DMS79 treated with DMSO at 0.1 percent for 48 hours (cell line): ENCODE measurements at regions not wholly inside any gene's neighbourhood (a gene's known extent, or its start where the extent isn't known, plus 50 kb on each side); places are given as distances from the start of the nearest gene placed in this dataset.

ENCODE experiments used
- DNase-seq: peaks from one replicate; lab custom pipeline; 2025; lab: John Stamatoyannopoulos, UW

DNA sequence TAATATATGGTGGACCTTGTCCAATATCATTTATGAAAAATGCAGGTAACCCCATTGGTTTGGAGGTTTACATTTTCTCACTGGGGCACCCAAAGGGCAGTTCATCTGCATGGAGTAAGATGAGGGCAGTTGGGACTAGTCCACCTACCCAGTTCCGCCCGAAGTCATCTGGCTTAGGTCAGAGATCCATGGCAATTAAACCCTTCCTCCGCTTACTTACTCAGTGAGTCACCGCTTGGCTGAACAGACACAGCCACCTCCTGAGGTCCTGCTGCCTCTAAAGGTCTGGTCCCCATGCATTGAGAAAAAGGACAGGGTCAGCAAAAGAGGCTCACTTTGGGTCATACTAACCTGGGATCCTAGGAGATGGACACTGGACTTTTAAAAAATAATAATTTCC, 102.9 kb upstream of the PRL start:
- DNase-seq = no peak

DNA sequence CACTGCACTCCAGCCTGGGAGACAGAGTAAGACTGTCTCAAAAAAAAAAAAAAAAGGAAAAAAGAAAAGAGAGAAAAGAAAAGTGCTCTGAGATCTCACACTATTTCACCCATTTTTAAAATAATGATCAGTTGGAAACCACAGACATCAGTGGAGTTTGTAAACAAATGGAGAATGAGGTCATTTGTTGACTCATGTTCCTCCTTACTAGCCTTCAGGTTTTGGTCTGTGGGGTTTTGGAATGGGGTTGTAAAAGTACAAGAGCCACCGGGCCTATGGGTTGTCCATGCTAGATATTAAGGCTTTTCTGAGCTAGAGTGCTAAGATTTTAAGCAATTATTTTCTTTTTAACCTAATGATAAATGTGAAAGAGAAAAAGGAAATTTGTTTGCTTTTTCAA, 104.4 kb upstream of the PRL start:
- DNase-seq = no peak

DNA sequence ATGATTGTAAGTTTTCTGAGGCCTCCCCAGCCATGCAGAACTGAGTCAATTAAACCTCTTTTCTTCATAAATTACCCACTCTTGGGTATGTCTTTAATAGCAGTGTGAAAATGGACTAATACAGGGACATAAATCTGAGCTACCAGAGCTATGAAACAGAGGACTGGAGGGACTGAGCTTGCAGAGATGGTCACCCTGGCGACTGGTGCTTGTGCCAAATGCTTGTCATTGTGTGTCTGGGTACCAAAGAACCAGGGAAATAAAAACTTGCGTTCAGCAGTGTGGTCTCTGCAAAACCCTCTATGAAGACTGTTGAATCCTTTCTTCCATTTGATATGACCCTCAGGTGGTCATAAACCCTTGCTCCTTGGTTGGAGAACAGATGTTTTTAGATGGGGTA, 105.1 kb upstream of the PRL start:
- no peak for DNase-seq

DNA sequence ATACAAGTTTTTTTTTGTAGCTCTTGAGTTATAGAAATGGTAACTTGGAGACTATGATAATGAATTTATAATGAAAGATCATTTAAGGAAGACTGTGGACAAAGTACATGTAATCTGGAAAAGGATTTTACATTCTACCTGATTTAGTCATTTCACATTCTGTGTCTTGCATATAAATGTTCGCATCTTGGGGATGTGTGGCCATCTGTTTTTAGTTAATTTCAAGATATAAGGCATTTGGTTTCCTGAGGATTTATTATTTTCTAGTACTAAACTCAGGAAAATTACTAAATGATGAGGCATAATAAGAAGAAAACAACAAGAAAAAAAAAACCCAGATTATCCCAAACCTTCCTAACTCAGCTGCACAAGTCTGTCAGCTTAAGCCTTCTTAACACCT, 112.7 kb upstream of the PRL start:
- DNase-seq = no peak

DNA sequence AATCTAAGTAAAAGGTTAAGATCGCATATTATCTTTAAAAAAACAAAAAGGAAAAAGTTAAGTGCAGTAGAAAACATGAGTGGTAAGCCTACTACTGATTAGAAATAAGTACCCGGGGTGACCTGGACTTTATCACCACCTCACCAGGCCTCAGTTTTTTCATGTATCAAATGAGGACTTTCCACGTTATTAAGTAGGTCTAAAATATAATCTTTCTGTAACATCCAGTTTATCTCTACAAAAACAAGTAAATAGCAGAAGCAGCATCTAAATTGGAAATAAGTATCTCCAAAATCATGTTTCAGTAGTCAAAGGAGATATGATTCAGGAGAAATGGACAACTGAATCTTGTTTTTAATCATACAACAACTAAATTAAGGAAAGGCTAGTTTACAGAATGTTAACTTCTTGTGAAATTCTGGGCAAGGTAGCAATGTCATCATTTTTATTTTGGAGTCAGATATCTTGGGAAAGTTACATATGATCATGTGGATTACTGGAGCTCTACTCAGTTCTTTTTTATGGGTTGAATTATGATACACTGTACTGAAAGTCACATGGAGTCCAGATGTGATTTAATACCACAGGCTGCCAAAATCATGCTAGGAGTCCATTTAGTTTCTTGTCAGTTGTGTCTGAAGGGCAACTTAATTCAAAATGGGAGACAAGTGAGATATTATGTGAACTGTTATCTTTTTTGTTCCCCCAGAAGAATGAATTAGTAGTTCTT, 114.7 kb upstream of the PRL start:
- no peak for DNase-seq

DNA sequence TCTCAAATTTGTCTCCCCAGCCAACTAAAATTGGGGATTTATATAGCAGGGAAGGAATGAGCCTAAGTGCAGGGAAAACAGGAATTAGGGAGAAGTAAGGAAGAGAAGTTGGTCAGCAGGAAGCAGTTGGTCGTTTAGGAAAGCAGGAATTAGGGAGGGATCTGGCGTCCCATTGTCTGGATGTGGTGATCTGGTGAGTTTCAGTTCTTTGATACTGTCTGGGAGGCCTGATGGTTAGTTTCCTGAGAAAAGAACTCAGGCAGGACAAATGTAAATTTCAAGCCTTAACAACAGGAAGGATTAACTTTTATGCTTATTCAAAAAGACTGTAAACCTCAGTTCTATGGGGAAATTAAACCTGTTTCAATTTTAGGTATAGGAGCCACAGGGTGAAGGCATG, 116.2 kb upstream of the PRL start:
- no peak for DNase-seq

DNA sequence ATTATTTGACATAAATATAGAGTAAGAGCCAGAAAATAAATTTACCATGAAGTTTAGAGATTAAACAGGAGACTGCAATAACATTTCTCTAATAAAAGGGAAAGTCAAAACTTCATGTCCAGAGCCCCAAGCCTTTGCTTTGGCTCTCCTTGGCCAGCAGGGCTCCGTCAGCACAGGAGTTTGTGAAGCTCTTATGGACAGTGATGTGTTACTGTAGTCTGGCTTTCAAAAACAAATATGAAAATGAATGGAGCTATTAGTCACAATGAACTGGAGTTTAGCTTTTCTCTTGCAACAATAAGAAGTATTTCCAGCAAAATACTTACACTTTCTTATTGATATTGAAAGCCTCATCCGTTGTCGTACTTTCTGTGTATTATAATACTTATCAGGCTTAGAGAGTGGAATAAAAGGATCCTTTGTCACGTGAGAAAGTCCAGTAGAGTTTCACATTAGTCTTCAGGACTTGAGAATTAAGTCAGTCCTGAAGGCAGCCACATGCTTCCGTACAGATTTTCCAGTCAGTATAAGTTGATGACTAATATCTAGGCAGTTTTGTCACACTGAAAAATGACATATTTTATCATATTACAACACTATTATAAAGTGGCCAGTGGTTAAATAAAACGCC, 117.0 kb upstream of the PRL start:
- DNase-seq = no peak

DNA sequence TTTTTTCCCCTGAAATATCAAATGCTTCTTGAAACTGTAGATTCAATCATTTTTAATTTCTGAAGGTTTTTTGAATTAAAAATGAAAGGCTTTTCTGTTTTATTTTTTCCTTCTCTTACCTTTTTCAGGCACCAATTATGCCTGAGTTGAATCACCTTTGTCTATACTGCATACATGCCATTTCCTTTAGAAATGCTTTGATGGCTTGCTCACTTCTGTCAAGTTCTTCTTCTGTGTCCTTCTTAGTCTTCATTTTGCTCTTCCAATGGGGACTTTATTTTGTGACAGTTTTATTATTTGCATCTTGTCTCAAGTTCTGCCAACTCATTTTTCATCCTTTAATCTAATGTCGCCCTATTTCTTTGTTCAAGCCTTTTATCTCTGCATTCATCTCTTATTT, 121.9 kb upstream of the PRL start:
- DNase-seq = no peak

DNA sequence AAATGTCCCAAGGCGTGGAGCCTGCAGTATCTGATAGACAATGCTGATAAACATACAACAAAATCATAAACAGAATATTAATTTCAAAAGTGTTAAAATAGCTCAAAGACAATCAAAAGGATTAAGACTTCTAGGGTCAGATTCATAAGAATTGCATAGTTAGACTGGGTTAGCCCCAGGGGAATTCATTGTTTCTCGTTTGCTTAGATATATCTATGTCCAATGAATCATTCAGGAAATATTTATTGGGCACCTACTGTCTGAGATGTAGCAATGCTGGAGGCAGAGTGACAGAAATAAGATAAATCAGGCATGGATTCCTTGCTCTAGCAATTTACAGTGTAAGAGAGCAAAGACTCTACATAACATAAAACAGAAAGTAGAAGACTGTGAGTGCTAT, 124.4 kb upstream of the PRL start:
- DNase-seq = no peak

DNA sequence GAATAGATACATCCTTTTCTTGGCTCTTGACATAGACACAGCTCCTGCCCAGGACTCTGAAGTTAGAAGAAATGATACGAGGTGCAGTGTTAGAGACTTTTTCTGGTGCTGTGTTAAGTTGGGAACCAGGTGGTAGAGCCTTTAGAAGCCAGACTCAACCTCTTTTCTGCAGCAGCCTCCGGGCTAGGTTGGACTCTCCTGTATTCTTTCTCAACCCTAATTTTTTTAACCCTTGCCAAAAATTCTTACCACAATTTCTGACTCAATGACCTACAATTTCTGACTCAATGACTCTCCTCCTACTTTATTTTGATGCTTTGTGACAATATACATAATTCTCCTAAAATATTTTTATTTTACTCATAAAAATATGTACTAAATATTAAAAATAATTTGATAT, 127.4 kb upstream of the PRL start:
- no peak for DNase-seq

DNA sequence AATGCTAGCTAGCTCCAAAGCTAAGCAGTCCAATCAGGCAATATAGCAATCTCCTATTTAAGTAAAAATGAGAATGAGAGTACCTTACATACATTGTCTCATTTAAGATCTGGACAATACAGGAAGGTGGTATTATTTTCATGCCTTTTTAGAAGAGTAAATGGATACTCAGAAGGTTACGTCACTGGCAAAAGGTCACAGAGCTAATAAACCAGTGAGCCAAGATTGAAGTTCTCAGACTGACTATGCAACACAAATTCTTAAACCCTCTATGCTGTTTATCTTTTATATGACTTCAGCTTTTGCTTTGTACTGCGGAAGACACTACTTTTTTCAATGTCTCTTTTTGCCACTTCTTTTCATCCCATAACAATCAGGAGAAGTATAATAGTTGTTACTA, 135.2 kb upstream of the PRL start:
- no peak for DNase-seq

DNA sequence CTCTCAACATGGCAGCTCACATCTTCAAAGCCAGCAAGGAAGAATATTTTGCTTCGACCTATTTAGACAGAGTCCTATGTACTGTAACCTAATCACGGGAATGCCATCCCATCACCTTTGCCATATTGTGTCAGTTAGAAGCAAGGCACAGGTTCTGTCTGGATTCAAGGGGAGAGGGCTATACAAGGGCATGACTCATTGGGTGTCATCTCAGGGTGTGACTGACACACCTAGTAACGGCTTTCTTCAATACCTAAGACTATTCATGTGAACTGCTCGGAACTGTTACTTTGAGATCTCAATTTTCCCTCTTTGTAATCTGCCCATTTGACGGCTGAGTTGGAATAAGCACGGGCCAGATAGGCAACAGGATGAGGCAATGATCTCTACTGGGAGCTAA, 135.6 kb upstream of the HDGFL1 start:
- no peak for DNase-seq

DNA sequence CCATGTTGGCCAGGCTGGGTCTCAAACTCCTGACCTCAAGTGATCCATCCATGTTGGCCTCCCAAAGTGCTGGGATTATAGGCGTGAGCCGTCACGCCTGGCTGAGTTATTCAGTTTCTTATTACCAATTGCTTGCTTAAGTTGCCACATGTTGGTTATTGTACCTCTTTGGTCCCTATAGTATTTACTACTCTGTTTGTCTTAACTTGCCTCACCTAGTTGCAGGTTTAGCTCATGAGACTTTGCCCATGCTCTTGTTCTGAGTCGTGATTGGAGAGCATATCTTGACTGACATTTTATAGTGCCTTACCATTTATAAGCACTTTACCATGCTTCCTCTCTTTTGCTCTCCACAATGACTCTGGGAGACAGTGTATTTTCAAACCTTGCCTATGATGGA, 134.2 kb upstream of the HDGFL1 start:
- no peak for DNase-seq

DNA sequence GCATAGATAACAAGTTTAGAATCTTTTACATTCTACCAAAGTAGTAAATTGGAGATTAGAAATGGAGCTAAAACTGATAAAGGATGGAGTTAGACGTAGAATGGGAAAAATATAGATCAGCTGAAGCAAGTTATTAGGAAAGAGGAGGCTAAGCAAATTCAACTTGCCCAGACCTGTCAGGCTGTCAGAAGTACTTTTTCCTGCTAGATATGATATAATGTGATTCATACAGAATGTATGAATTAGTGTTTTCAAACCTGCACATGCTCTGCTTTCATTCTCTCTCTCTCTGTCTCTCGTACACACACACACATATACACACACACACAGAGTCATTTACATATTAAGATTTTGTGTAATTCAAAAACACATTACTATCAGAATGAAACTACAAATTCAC, 133.2 kb upstream of the HDGFL1 start:
- no peak for DNase-seq

DNA sequence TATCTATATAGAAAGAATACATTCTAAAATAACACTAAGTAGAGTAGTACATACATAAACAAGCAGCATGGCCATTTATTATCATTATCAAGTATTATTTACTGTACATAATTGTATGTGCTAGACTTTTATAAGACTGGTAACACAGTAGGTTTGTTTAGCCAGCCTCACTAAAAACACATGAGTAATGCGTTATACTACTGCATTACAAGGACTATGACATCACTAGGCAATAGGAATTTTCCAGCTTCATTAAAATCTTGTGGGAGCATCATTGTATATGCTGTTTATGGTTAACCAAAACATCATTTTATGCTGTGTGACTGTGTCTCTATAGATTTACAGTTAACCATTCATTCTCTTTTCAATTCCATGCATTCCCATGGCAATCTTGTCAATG, 131.7 kb upstream of the HDGFL1 start:
- no peak for DNase-seq

DNA sequence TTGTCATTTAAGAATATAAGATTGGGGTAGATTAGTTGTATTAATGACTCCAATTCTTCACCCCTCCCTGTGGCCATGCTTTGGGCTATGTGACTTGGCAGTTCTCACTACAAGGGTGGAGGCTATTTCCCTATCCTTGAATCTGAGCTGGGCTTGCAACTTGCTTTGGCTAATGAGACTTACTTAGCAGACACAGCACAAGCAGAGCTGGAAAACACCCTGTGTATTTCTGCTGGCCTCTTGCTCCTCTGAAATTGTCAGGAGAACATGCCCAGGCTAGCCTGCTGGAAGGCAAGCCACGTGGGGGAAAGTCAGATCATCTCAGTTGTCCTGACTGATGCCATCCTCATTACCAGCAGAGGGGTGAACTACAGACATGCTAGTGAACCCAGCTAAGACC, 126.5 kb upstream of the HDGFL1 start:
- DNase-seq = no peak

DNA sequence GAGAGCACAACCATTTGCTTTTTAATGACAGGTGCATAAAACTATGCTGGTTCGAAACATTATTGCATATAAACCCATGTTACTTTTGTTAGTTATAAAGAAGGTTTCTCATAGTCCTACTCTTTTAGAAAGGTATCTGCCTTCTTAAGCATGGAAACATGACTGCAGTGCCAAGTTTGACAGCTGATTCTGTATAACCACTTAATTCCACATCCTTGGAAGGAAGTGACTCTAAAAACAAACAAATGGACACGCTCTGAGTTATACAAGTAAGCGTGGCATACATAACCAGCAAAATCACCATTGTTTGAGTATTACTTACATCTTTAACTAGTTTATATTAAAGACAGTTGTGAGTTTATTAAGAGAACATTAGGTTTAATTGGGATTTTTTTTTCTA, 125.0 kb upstream of the HDGFL1 start:
- DNase-seq = peak; percentile 38

DNA sequence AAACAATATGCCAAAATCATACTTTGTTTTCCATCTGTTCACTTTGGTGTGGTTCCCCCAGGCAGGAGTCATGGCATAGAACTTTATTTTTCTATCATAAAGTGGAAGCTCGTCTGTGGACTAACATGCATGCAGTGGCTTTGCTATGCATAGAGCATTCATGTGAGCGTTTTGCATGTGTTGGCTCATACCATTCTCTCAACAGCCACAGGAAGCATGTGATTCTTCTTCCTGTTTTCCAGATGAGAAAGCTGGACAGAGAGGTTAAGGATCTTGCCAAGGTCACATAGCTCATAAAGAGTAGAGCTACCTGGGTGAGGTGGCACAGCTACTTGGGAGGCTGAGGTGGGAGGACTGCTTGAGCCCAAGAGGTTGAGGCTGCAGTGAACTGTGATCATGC, 123.4 kb upstream of the HDGFL1 start:
- DNase-seq = no peak

DNA sequence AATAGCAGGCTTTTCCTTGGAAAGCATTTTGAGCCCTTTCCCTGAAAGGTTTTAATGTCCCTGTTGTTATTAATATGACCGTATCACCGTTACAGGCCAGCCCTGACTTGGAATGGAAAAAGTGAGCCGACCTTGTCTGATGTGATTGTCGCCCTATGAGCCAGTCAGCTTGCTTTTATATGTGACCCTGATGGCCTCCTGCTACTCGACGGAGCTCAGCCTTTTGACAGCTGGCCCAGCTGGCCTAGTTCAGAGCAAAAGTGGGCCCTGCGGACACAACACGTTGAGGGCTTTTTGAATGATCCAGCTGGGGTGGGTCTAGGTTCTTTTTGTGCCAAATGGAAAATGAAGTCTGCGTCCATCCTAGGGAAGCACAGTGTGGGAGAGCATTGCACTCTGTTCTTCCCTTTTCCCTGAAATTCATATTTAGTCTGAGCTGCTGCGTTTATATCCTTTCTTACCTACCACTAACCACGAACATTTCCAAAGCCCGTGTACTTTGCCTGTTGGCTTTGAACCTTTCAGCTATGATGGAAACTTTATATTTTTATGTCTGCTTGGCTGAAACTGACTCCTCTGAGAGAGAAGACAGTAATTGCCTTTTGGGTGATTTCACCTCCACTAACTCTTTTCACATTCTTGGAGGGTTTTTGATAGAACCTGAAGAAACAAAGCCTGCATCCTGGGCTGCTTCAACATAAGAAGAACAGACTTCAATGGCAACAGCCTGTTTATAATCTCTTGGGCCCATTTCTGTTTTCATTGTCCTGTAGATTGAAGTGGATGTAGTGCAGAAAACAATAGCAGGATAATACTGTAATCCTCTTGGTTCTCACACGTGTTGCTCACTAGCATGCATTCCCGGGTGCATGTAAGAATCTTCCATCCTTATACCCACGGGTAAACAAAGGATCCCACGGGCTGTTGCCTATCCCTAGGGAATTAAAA, 121.8 kb upstream of the HDGFL1 start:
- DNase-seq = no peak

DNA sequence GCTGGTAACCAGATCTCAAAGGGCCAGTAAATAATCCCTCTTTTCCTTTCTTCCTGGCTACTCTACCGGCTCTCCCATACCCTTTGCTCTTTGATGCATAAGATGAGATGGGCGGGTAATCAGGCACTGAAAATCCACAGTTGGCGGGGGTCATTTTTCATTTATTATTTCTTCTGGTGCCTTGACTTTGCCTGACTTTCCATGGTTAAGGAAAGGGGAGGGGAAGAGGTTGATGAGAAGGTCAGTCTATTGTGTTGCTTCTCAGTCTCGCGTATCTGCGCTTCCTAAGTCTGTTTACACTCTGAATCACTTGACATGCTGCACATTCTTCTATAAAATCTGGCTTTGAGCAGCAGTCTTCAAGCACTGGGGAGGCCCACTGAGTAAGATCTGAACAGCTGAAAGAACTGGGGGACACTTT, 121.1 kb upstream of the HDGFL1 start:
- no peak for DNase-seq

DNA sequence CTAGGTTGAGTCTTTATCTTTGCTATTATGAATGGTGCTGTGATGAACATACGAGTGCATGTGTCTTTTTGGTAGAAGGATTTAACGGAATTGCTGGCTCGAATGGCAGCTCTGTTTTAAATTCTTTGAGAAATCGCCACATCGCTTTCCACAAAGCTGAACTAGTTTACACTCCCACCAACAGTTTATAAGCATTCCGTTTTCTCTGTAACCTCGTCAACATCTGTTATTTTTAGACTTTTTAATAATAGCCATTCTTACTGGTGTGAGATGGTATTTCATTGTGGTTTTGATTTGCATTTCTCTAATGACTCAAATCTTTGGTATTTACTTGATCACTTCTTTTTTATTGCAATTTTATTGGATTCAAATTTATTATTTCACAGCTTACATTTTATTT, 117.4 kb upstream of the HDGFL1 start:
- DNase-seq = no peak

DNA sequence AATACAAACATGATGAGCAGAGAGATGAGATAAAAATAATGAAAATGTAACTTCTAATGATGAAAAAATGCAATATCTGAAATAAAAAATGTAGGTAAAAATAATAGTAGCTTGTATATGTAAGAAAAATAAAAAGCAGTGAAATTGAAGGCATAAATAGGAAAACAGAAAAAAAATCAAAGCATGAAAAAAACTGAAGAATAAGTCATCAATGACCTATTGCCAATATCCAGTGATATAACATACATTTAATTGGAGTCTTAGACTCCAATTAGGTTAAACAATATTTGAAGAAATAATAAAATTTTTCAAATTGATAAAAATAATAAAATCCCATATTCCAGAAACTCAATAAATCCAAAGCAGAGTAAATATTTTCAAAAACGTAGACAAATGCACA, 114.0 kb upstream of the HDGFL1 start:
- no peak for DNase-seq

DNA sequence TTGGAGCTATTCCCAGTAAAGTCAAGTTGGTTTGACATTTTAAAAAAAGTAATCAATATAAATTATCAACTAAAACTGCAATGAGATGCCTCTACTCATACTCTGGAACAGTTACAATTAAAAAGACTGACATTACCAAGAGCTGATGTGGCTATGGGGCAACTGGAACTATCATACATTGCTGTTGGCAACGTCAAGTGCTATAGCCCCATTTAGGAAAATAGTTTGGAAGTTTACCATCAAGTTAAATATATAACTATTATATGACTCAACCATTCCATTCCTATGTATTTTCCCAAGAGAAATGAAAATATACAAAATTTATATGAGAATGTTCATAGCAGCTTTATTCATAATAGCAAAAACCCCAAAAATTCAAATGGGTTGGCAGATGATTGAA, 111.4 kb upstream of the HDGFL1 start:
- no peak for DNase-seq
